GM18868 (cell line): ENCODE measurements at regions not wholly inside any gene's neighbourhood (a gene's known extent, or its start where the extent isn't known, plus 50 kb on each side); places are given as distances from the start of the nearest gene placed in this dataset.

Experiments used
- ATAC-seq: cut with Tn5 transposase; IDR thresholded peaks from one replicate; pipeline ENCODE4 v1.9.1; 2021; ENCODE audit warnings: mild to moderate bottlenecking, moderate library complexity; ENCODE audit not compliant: unreplicated experiment

DNA sequence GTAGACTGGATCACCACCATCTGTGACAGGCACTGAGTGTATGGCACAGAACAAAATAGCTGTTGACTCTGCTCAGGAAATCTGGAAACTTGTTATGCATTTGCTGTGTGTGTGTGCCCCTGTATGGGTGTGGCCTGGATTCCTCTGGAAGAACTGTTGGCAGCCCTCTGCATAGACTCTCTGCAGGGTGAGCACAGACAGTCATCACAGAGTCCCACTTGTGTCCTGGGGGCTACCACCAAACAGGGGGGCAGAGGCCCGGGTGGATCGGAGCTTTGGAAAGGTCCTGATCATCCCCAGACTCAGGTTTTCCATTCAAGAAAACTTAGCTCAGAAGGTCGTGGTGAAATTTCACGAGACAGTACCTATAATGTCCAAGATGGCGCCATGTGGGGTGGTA lies 258.6 kb downstream of the SOX11 start:
- no peak for ATAC-seq

DNA sequence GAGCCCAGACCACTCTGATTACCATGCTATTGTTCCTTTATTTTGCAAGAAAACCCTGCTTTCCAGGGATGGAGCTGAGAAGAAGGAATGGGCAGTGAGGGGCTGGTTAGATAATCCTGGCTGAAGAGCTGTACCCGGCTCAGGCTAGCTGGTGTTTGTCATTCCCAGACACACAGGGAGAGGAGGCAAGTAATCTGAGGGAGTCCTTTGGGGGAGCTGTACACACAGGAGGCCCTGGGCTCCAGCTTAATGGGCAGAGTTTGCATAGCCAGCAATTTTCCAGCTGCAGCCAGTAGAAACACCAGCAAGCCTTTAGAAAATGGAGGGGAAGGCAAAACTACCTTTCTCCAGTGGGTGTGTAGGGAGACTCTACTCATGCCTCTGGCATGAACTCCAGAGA lies 259.3 kb downstream of the SOX11 start:
- no peak for ATAC-seq

- ATAC-seq = no peak
Observed at GRCh38 chr2:5953525-5953924, 261.3 kb downstream of the SOX11 start.

GRCh38 chr2:5954509-5954908 lies 262.3 kb downstream of the SOX11 start:
- no peak for ATAC-seq

GRCh38 chr2:5955921-5956320 lies 263.7 kb downstream of the SOX11 start:
- no peak for ATAC-seq

DNA sequence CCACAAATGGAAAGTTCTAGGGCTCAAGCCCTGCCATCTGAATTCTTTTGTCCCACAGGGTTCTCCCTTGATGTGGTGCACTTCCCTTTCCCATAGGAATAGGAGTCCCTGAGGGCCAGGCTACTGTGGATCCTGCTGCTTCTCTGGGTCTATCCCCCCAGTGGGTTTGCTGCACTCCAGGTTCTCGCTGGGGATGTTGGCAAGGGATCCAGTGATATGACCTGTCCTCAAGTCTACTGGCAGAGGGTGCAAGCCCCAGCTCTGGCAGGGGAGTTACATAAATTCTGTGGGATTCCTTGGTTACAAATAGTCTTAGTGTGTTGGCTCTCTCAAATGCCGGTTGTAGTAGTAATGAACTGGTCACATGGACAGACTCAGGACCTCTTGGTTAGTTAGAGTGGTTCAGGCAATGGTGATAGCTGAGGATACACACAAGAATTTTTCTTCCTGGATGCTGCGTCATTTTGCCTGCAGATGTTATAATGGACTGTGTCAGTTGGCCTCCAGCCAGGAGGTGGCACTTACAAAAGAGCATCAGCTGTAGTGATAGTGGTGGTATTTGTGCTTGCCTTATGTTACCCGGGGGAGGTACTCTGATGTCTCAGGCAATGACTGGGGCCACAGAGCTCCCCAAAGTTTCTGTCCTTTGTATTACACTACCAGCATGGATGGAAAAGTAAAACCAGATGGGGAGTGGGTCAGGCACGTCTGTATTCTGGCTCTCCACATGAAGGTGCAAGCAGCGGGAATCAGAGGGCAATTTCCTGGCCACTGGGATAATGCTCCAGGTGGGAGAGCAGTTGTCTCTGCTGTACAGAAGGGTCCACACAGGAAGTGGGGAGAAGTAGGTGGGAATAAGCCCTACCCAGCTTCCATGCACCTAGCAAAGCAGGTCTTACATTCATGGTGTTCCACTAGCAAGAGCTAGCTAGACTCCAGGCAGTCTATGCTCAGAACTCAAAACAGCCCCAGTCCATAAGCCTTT lies 267.9 kb downstream of the SOX11 start:
- ATAC-seq = no peak

GRCh38 chr2:5967506-5967905 lies 275.3 kb downstream of the SOX11 start:
- ATAC-seq = no peak

GRCh38 chr2:5969303-5969702 lies 277.1 kb downstream of the SOX11 start:
- ATAC-seq = no peak

DNA sequence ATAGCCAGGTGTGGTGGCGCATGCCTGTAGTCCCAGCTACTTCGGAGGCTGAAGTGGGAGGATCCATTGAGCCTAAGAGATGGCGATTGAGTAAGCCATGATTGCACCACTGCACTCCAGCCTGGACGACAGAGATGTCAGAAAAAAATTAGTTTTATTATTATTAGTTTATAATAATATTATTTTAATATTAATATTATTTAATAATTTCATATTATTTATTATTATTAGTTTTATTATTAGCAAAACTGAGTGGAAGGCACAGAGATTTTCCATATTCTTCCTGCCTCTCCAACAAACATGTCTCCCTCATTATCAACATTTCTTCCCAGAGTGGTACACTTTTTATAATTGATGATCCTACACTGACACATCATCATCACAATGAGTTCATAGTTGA lies 278.2 kb downstream of the SOX11 start:
- no peak for ATAC-seq

DNA sequence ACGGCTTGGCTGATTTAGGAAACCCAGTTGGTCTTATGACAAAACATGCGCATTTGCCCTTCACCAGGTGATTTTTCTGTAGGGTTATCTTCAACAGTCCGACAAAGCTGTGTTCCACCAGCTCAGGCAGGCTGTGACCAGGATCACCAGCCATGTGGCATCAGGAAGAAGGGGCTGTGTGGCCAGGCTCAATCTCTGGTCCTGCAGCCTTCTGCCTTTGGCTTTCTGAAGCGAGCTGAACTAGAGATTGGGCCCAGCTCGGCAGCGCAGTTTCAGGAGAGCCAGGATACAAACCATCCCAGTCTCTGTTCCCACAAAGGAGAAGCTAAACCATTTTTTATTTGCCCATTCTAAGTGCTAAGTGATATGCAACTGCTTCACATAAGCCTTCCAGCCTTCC lies 282.3 kb downstream of the SOX11 start:
- no peak for ATAC-seq

- ATAC-seq = no peak
Observed at GRCh38 chr2:5975401-5975800, 283.2 kb downstream of the SOX11 start.

DNA sequence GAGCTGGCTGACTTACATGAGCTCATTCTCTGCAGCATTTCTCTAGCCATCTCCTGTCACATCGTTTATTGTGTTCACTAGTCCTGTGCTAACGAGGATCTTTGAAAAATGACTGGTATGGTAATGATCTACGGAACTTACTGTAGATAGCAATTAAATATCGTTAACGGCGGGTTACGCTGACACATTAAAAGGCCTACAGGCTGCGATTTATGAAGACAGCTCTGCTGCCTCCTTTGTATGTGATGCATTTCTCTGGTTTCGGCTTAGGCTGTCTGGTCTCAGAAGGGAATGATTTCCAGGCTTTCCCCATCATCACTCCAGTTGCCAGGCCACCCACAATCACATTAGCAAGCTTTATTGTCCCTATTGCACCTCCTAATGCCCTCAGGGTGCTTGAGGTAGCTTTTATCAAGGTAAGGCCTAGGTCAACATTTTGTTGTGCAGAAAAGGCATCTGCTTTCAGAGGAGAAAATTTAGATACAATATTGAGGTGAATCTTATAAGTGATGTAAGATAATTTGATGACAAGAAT lies 284.4 kb downstream of the SOX11 start:
- ATAC-seq = peak; percentile 8

GRCh38 chr2:5977477-5977876 lies 285.3 kb downstream of the SOX11 start:
- ATAC-seq = no peak

GRCh38 chr2:5978131-5978751 lies 286.1 kb downstream of the SOX11 start:
- ATAC-seq = no peak

DNA sequence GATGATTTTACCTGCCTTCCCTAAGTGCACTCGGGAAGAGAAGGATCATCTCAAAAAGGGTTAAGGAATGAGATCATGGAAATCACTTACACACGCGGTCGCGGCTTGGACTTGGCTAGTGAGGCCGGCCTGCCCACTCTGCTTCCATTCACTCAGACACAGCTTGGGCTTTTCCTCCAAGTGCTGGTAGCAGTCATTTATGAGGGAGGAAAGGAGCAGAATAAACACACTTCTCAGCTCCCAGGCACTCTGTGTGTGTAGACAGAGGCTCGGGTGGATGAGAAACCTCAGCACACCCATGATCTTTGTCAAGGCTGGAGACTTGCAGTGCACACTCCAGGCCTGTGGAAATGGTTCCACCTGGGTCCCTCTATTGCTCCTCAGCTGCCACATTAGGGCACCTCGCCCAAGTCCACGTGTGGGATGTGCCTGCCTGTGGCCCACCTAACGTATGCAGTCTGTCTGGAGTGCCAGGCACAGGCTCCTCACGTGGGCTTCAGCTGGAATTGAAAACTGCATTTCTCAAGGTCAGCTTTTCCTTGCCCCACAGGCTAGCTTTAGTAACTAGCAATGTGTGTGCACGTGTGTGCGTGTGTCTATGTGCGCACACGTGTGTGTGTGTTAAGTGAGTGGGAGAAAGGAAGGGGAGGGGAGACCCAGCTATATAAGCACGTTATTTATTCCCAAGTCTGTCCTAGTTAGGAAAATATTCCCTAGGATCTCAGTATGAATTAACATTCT lies 288.4 kb downstream of the SOX11 start:
- no peak for ATAC-seq

DNA sequence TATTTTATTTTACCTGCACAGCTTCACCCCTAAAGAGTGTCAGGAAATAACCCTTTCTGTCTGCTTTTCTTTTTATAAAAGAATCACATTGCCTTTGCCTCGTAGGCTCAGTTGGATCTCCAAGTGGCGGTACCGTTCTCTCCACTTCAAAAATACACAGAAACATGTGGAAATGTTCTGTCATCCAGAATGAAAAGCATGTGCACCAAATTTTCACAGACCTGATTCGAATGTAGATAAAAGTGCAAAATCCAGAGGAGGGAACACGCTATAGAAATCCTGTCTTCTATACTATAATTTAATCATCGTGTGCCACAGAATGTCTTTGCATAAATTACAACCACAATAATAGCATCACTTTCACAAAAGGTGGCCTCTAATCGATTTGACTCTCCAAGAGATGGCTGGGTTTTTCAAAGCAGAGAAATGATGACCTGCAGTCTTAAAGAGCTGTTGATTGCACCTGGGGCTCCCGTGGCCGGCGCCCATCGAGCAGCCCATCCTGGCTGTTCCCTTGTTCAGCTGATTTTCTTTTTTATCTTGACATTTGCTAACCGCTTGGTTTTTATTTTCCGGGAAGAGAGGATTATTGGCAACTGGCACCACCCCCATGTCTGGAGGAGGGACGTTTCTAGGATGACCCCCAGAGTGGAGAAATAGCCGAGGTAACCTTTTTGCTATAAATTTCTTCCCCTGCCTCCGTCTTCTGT lies 290.2 kb downstream of the SOX11 start:
- no peak for ATAC-seq

- ATAC-seq = no peak
Observed at GRCh38 chr2:5982903-5983265, 290.7 kb downstream of the SOX11 start.

DNA sequence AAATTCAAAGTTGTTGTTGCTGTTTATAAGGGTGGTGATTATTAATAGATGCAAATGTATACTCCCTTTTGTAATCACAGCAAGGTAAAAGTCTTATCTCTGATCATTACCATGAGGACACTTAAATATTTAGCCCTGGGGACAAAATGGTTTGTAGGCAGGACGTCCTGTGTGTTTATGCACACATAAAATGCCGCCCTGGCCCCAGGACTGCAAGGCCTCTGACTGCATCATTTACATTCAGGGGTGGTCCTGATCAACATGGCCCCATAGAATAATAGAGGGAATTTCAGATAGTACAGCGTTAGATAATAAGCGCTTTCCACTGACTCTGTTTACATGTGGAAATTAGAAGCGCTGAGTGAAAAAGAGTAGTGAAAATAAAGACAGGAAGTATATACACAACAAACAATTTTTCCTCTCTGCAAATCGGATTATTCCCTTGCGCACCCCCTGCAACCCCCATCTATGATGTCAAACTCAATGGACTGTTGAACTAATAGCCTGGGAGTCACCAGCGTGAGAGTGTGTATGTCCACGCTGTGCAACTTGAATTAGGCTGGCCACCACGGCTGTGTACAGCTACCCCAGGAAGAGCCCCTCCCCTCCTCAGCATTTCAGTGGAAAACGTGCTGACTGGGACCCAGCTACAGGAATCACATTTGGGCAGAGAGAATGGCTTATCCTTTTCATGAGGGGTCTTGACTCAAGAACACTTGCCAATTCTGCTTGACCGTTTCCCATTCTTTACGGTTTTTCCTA lies 291.5 kb downstream of the SOX11 start:
- no peak for ATAC-seq

- no peak for ATAC-seq
Observed at GRCh38 chr2:5984273-5984655, 292.1 kb downstream of the SOX11 start.

- ATAC-seq = no peak
Observed at GRCh38 chr2:5984946-5985345, 292.8 kb downstream of the SOX11 start.
